Muscle of leg (tissue), 3 donors: ENCODE measurements at regions not wholly inside any gene's neighbourhood (a gene's known extent, or its start where the extent isn't known, plus 50 kb on each side); places are given as distances from the start of the nearest gene placed in this dataset.

Experiments used
- DNase-seq: peaks from one replicate; pipeline ENCODE4 v3.0.0; 2013
- H3K27ac ChIP-seq: one replicate; pipeline ENCODE4 v1.5.1; 2013; ENCODE audit warnings: mild to moderate bottlenecking, low read length, control low read depth
- H3K27me3 ChIP-seq: one replicate; pipeline ENCODE4 v1.6.1; 2013; ENCODE audit warnings: low read length; ENCODE audit not compliant: control insufficient read depth, insufficient read depth
- H3K36me3 ChIP-seq: one replicate; pipeline ENCODE4 v1.6.1; 2013; ENCODE audit warnings: low read length; ENCODE audit not compliant: control insufficient read depth, insufficient read depth
- H3K4me1 ChIP-seq: one replicate; pipeline ENCODE4 v1.6.1; 2013; ENCODE audit warnings: low read length; ENCODE audit not compliant: control insufficient read depth, insufficient read depth
- H3K4me3 ChIP-seq: one replicate; pipeline ENCODE4 v1.5.1; 2013; ENCODE audit warnings: low read length, control low read depth
- H3K9me3 ChIP-seq: replicated peaks from 2 replicates; pipeline ENCODE4 v1.6.1; 2013; ENCODE audit warnings: low read depth, low read length; ENCODE audit not compliant: control insufficient read depth
- WGBS: methylation state at CpG from one replicate; pipeline ENCODE4 v1.1.5; 2013; ENCODE audit warnings: missing lambda C conversion rate; ENCODE audit not compliant: insufficient coverage; 5-methylcytosine and 5-hydroxymethylcytosine counted together

DNA sequence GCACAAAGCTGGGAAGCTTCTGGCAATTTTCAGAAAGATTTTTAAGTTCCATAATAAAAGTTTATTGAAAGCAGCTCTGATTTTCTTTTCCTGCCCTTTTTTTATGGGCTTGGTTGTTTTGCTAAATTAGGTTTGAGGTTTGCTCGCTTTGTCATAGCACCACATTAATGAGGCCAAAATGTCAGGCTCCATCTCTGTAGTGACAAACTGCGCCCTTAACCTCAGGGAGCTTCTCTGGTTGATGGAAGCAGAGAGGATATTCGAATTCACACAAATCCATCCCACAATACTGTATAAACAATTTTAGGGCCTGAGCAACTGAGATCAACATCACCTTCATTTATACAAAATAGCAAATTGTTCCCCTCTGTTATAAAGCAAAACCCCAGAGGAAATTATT, 342.6 kb upstream of the TMPO start:
- no peaks in the 10 kb centered on the region for H3K27me3 ChIP-seq
- H3K9me3 ChIP-seq = no peaks in the 10 kb centered on the region
- no peak overlapping the region for H3K27ac ChIP-seq
- WGBS = no CpG with 5 or more reads among the region's 3 CpGs
- no peaks in the 10 kb centered on the region for H3K36me3 ChIP-seq
- H3K4me3 ChIP-seq = no peak overlapping the region
- H3K4me1 ChIP-seq = no peaks in the 10 kb centered on the region
- DNase-seq = no peak

DNA sequence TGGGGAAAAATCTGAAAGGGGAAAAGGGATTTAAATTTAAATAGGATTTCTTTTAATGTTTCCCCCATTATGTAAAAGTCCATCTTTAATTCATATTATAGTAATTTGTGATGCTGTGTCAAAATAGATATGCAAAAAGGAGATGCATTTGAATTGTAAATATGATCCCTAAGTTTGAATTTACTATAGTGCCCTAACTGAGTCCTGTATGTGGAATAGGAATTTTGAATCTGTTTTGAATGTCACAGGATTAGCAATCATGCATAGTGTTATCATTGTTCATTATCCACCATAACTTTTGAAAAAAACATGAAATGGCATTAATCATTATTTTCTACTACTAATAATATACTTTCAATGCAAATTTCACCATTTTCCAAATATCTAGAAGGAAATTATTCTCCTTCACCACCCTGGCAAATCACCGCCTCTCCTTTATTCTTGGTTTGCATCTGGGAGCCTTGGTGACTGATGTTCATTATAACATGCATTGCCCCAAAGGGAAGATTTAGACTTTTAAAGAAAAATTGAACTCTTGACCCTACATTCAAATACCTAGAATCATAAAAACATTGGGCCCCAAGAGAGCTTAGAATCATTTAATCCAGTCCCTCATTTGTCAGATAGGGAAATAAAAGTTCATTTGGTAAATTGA, 341.5 kb upstream of the TMPO start:
- no peak for DNase-seq
- Histone ChIP-seq H3K4me3 (no peak overlapping the region), H3K27me3 (no peaks in the 10 kb centered on the region), H3K9me3 (no peaks in the 10 kb centered on the region), H3K27ac (no peak overlapping the region), H3K4me1 (no peaks in the 10 kb centered on the region), H3K36me3 (no peaks in the 10 kb centered on the region)
- WGBS = no CpG with 5 or more reads among the region's 1 CpG

DNA sequence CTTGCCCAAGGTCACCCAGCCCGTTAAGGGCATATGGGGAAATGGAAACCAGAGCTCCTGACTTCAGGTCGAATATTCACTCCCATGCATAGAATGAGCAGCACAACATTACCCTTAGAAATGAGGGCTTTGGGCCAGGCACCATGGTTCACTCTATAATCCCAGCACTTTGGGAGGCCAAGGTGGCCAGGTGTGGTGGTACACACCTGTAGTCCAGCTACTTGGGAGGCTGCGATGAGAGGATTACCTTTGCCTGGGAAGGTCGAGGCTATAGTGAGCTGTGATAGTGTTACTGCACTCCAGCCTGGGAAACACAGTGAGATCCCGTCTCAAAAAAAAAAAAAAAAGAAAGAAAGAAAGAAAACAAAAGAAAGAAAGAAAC, 341.0 kb upstream of the TMPO start:
- H3K36me3 ChIP-seq = no peaks in the 10 kb centered on the region
- no peaks in the 10 kb centered on the region for H3K4me1 ChIP-seq
- H3K9me3 ChIP-seq = no peaks in the 10 kb centered on the region
- H3K27ac ChIP-seq = no peak overlapping the region
- no peaks in the 10 kb centered on the region for H3K27me3 ChIP-seq
- 90% methylated on average over 2 of the region's 5 CpGs for WGBS
- DNase-seq = no peak
- no peak overlapping the region for H3K4me3 ChIP-seq

DNA sequence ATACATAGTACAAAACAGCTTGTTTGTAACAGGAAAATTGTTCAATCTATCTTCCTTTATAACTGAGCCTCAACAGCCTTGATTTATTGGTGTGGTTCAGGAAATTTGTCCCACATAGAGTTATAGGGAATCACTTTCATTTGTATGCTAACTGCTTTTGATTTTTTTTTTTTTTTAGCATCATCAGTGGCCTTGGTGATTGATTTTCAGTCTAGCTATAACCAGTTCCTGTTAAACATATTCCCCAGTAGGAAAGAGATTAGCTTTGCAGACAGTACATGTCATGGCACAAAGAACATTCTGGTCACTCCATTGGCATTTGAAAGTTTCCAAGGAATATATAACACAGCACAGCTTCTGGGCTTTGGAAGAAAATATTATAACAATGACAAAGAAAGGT, 337.3 kb upstream of the TMPO start:
- Histone ChIP-seq H3K27ac (no peak overlapping the region), H3K36me3 (no peaks in the 10 kb centered on the region), H3K27me3 (no peaks in the 10 kb centered on the region), H3K4me1 (no peaks in the 10 kb centered on the region), H3K4me3 (no peak overlapping the region), H3K9me3 (no peaks in the 10 kb centered on the region)
- no peak for DNase-seq

DNA sequence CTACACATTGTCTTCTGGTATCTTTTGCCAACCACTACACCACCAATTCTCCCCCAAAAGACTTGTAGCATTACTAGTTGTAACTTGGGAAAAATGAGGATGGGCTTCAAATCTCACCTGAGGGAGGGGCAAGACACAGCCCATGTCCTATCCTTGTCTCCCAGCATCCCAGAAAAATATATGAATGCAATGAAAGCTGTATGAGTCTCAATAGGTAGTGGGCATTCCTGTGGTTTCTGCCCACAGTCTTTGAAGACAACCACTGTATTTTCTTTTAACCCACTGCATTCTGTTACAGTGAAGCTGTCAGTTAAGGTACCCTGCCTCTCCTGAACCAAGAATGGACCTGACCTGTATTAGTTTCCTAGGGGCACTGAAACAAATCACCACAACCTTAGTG, 336.2 kb upstream of the TMPO start:
- no peak for DNase-seq
- H3K4me1 ChIP-seq = no peaks in the 10 kb centered on the region
- H3K27ac ChIP-seq = no peak overlapping the region
- H3K9me3 ChIP-seq = no peaks in the 10 kb centered on the region
- no peaks in the 10 kb centered on the region for H3K36me3 ChIP-seq
- no peaks in the 10 kb centered on the region for H3K27me3 ChIP-seq
- no peak overlapping the region for H3K4me3 ChIP-seq

DNA sequence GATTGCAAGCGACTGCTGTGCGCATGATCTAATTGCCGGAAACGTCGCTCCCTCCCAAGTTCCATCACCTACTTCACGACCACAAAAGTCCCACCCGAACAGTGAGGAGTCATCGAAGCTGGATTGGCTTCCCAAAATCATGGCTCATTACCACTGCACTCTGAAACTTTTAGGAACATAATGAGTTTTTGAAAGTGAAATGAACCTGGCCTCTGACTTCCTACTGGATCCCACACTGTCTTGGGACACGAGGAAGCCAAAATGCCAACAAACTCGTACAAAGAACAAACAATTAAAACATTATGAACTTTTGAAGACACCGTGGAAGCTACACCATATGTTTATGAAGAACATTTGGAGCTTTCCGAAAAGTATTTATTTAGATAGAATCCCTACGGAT, 334.8 kb upstream of the TMPO start:
- Histone ChIP-seq H3K4me1 (no peaks in the 10 kb centered on the region), H3K9me3 (no peaks in the 10 kb centered on the region), H3K27ac (no peak overlapping the region), H3K36me3 (no peaks in the 10 kb centered on the region), H3K4me3 (no peak overlapping the region), H3K27me3 (no peaks in the 10 kb centered on the region)
- 80% methylated on average over 4 of the region's 13 CpGs for WGBS
- DNase-seq = peak; percentile 5

DNA sequence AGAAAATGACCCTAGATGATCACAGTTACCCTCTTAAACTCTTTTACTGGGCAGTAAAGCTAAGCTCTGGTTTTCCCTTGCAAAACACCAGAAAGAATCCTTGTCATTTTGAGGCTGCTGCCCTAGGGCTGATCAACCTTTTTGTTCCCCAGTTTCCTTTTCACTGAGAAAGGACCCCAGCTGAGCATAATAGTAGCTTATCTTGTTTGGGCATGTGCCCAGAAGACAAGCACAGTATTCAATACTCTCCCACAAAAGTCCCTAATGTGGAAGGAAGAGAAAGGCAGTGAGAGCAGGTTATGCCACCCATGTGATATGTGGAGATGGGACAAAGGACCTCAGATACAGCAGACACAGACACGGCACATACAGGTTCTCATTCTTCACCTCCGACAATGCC, 332.6 kb upstream of the TMPO start:
- no peak overlapping the region for H3K4me3 ChIP-seq
- H3K36me3 ChIP-seq = no peaks in the 10 kb centered on the region
- no peaks in the 10 kb centered on the region for H3K4me1 ChIP-seq
- no peaks in the 10 kb centered on the region for H3K9me3 ChIP-seq
- no peak overlapping the region for H3K27ac ChIP-seq
- no peaks in the 10 kb centered on the region for H3K27me3 ChIP-seq
- no peak for DNase-seq
- WGBS = 86% methylated on average over 2 of the region's 2 CpGs

DNA sequence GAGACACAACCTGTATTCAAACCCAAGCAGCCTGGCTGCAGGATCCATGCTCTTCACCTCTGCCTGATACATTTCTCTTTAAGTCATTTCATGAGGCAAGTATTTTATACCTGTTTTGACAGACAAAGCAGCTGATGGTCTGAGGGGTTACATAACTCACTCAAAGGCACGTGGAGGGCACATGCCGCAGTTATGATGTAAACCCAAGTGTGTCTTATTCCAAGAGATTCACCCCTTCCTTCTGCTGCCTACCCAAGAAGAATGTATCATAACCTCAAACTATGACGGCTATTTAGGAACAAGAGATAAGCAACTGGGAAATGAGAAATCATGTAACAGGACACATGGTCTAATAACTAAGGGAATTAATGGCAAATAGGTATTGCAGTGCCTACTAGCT, 329.8 kb upstream of the TMPO start:
- DNase-seq = no peak
- 58% methylated on average over 2 of the region's 3 CpGs for WGBS

DNA sequence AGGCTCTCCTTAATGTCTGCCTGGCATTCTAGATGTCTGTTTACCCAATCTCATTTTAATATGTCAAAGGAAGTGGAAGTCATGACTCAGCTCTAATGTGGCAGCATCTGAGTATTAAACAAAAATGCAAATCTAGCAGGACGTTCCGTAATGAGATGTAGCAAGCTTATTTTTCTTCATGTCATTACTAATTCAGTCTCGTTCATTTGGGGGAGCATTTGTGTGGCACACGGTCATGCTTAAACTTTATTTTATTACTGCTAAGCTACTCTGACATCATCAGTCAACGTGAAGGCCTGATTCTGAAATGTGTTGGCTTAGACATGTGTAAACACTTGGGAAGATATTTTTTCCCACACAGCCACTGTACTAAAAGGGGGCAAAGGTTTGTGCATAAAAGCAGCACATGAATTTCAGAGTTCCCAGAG, 326.7 kb upstream of the TMPO start:
- no peak overlapping the region for H3K4me3 ChIP-seq
- WGBS = 50% methylated on average over 2 of the region's 5 CpGs
- H3K36me3 ChIP-seq = no peaks in the 10 kb centered on the region
- no peaks in the 10 kb centered on the region for H3K4me1 ChIP-seq
- DNase-seq = no peak
- no peaks in the 10 kb centered on the region for H3K9me3 ChIP-seq
- no peaks in the 10 kb centered on the region for H3K27me3 ChIP-seq
- no peak overlapping the region for H3K27ac ChIP-seq

More for the DNA sequence above, 329.8 kb upstream of the TMPO start:
- Histone ChIP-seq H3K27me3 (no peaks in the 10 kb centered on the region), H3K9me3 (no peaks in the 10 kb centered on the region), H3K27ac (no peak overlapping the region), H3K36me3 (no peaks in the 10 kb centered on the region), H3K4me1 (no peaks in the 10 kb centered on the region), H3K4me3 (no peak overlapping the region)

DNA sequence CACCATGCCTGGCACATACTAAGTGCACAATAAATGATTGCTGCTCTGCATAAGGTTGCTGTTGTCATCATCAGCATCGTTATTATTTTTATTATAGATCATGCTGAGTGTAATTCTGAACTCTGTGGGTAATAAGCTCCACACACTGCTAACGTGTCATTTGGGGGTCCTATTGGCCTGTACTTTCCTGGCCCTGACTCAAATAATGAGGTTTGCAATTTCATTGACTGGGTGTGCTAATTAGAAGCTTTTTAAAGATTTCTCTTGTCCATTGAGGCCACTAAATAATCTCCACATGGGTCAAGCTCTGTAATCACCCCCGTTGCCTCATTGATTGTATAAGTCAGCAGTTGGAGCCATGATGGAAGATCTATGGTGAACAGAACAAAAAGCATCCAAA, 320.8 kb upstream of the TMPO start:
- Histone ChIP-seq H3K4me3 (no peak overlapping the region), H3K27me3 (no peaks in the 10 kb centered on the region), H3K4me1 (no peaks in the 10 kb centered on the region), H3K27ac (no peak overlapping the region), H3K36me3 (no peaks in the 10 kb centered on the region), H3K9me3 (no peaks in the 10 kb centered on the region)
- no CpG with 5 or more reads among the region's 3 CpGs for WGBS
- no peak for DNase-seq

DNA sequence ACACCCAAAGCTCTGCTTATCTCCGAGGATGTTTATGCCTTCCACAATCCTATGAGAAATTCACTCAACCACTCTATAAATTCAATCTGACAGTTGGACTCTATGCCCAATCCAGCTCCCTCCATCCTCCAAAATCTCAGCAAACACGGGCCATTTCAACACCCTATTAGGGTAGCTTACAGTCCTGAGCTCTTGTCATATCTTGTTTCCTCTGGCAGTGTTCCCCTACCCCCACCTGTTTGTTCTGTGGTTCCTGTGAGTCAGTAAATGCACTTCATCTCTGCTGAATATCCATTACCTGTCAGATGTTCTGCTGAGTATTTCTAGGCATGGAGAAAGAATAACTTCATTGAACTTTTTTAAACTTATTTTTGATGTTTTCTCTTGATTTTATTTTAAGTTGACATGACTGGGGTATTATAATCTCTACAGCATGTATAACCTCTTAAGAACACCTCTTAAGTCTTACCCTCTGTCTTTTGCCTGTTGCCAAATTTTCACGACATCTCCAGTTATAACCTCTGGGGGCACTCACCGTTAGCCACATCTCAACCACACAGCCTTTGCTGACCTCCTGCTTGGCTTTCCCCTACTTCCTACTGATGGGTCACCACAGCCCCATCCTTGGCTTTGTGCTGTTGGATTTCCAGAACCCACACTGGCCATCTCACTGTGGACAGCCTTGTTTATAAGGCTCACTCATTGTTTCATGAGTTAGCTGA, 317.0 kb upstream of the TMPO start:
- H3K4me1 ChIP-seq = no peaks in the 10 kb centered on the region
- H3K4me3 ChIP-seq = no peak overlapping the region
- no peaks in the 10 kb centered on the region for H3K36me3 ChIP-seq
- 75% methylated on average over 4 of the region's 4 CpGs for WGBS
- no peaks in the 10 kb centered on the region for H3K9me3 ChIP-seq
- no peak for DNase-seq
- no peaks in the 10 kb centered on the region for H3K27me3 ChIP-seq
- H3K27ac ChIP-seq = no peak overlapping the region
